ENCODE measurements at regions not wholly inside any gene's neighbourhood (a gene's known extent, or its start where the extent isn't known, plus 50 kb on each side); places are given as distances from the start of the nearest gene placed in this dataset.
A peak's percentile ranks its signal among the peaks of the same experiment; 100 is the strongest.

- Histone ChIP-seq H2AFZ (no peak overlapping the region), H4K20me1 (replicated peaks; ENCODE audit: insufficient read depth) (no peaks in the 10 kb centered on the region), H3K4me3 (no peak overlapping the region), H3K36me3 (ENCODE audit: insufficient read depth) (peaks cover 15% of the 10 kb centered on the region; the same call in 1 of the 2 replicates), H3F3A (replicated peaks; ENCODE audit: low read depth) (no peaks in the 10 kb centered on the region), H3K79me2 (replicated peaks; ENCODE audit: insufficient read depth) (no peaks in the 10 kb centered on the region), H3K9me2 (ENCODE audit: insufficient read depth) (no peaks in the 10 kb centered on the region), H3K4me2 (no peak overlapping the region), H3K4me1 (ENCODE audit: insufficient read depth) (no peaks in the 10 kb centered on the region), H3K27ac (ENCODE audit: low read depth) (no peak overlapping the region), H3K27me3 (ENCODE audit: insufficient read depth) (no peaks in the 10 kb centered on the region)
- Mint-ChIP-seq H3K36me3 (ENCODE audit: low read depth) (no peaks in the 10 kb centered on the region; the same call in 1 of the 3 replicates), H3K4me3 (no peak overlapping the region), H3K27me3 (ENCODE audit: insufficient read depth, low read depth, poor library complexity) (peaks cover 11% of the 10 kb centered on the region), H3K27ac (no peak overlapping the region), H3K9me3 (peaks cover 12% of the 10 kb centered on the region; the same call in 2 of the 3 replicates), H3K4me1 (peaks cover 7% of the 10 kb centered on the region)
- TF ChIP-seq CREB1 (CRISPR knock-in tag; IDR thresholded peaks at IDR 0.05; ENCODE audit: low read depth) (no peak), JUNB (IDR thresholded peaks at IDR 0.05; ENCODE audit: unreplicated experiment) (no peak), EZH2 (IDR thresholded peaks at IDR 0.05; ENCODE audit: low read depth, unreplicated experiment) (no peak), REST (IDR thresholded peaks at IDR 0.05; ENCODE audit: unreplicated experiment) (no peak), ZNF331 (CRISPR knock-in tag; IDR thresholded peaks at IDR 0.05; ENCODE audit: low read depth) (no peak), STAT1 (IDR thresholded peaks at IDR 0.05; ENCODE audit: unreplicated experiment) (no peak)
- no peak for ATAC-seq
- no peak for DNase-seq (ENCODE audit: low spot score)
These were observed 545.6 kb downstream of the AJAP1 start for GRCh38 chr1:5200006-5200405.

GRCh38 chr1:5198328-5198727 is 543.9 kb downstream of the AJAP1 start:
- H3K36me3 ChIP-seq (ENCODE audit: insufficient read depth) = peaks cover 24% of the 10 kb centered on the region
- Mint-ChIP-seq H3K4me1 (peaks cover 7% of the 10 kb centered on the region), H3K4me3 (no peak overlapping the region), H3K36me3 (ENCODE audit: low read depth) (no peaks in the 10 kb centered on the region; the same call in 2 of the 3 replicates), H3K27ac (no peak overlapping the region), H3K9me3 (peaks cover 2% of the 10 kb centered on the region; the same call in 2 of the 3 replicates), H3K27me3 (ENCODE audit: insufficient read depth, low read depth, poor library complexity) (peaks cover 4% of the 10 kb centered on the region)
- DNase-seq (ENCODE audit: low spot score) = no peak
- no peak overlapping the region for H3K27ac ChIP-seq (ENCODE audit: low read depth)
- H3K27me3 ChIP-seq (ENCODE audit: insufficient read depth) = no peaks in the 10 kb centered on the region
- H3K4me3 ChIP-seq = no peak overlapping the region
- no peak overlapping the region for H2AFZ ChIP-seq
- TF ChIP-seq JUNB (IDR thresholded peaks at IDR 0.05; ENCODE audit: unreplicated experiment) (no peak), CREB1 (CRISPR knock-in tag; IDR thresholded peaks at IDR 0.05; ENCODE audit: low read depth) (no peak), EZH2 (IDR thresholded peaks at IDR 0.05; ENCODE audit: low read depth, unreplicated experiment) (no peak), EZH2phosphoT487 (IDR thresholded peaks at IDR 0.05; ENCODE audit: unreplicated experiment) (no peak), ZNF462 (CRISPR knock-in tag; IDR thresholded peaks at IDR 0.05) (no peak), POLR2AphosphoS5 (IDR thresholded peaks at IDR 0.05; ENCODE audit: low read depth) (no peak)
- no peaks in the 10 kb centered on the region for H3F3A ChIP-seq (replicated peaks; ENCODE audit: low read depth)
- H3K9me2 ChIP-seq (ENCODE audit: insufficient read depth) = no peaks in the 10 kb centered on the region
- H4K20me1 ChIP-seq (replicated peaks; ENCODE audit: insufficient read depth) = no peaks in the 10 kb centered on the region
- no peaks in the 10 kb centered on the region for H3K79me2 ChIP-seq (replicated peaks; ENCODE audit: insufficient read depth)
- no peaks in the 10 kb centered on the region for H3K4me1 ChIP-seq (ENCODE audit: insufficient read depth)
- no peak overlapping the region for H3K4me2 ChIP-seq
- ATAC-seq = peak; percentile 50; the same call in 2 of the 3 replicates
